DND-41 (cell line): ENCODE measurements at regions not wholly inside any gene's neighbourhood (a gene's known extent, or its start where the extent isn't known, plus 50 kb on each side); places are given as distances from the start of the nearest gene placed in this dataset.

Source experiments
- EZH2 ChIP-seq: IDR thresholded peaks from 3 replicates; pipeline ENCODE4 v1.6.1; 2012; ENCODE audit warnings: borderline replicate concordance, low read depth, mild to moderate bottlenecking, moderate library complexity, low read length, inconsistent platforms; ENCODE audit not compliant: severe bottlenecking
- TF ChIP-seq, protein P1 (sequence below): IDR thresholded peaks from 2 replicates; pipeline ENCODE4 v1.5.1; 2012; ENCODE audit warnings: borderline replicate concordance, low read length, moderate library complexity, mild to moderate bottlenecking; ENCODE audit not compliant: poor library complexity, severe bottlenecking; ENCODE audit errors: extremely low read depth

DNA sequence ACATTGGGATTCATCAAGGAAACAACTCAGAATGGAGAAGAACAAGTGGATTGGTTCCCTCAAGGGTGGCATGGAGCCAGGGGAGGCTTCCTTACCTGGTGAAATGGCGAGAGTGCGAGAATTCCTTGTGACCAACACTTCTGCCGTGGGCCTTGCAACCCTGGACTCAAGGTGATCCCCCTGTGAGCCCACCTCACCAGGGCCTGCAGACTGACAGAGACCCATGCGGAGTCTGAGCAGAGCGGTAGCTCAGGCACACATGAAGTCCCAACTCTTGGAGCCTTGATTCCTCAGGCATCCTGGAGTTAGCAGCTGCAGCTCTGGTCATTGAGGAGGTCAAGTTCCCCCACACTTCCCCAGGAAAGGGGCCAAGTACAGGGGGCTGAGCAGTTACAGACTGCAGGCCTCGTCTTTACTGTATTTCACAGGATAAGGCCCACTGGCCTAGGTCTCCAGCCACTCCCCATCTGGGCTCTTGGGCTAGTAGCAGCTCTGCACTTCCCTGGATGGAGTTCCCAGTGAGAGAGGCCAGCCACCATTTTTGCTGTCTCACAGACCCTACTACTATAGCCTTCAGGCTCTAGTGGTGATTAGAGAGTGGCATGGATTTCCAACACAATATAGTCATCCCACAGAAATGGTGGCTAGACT lies 269.5 kb upstream of the DCBLD2 start:
- TF ChIP-seq, protein P1, sequence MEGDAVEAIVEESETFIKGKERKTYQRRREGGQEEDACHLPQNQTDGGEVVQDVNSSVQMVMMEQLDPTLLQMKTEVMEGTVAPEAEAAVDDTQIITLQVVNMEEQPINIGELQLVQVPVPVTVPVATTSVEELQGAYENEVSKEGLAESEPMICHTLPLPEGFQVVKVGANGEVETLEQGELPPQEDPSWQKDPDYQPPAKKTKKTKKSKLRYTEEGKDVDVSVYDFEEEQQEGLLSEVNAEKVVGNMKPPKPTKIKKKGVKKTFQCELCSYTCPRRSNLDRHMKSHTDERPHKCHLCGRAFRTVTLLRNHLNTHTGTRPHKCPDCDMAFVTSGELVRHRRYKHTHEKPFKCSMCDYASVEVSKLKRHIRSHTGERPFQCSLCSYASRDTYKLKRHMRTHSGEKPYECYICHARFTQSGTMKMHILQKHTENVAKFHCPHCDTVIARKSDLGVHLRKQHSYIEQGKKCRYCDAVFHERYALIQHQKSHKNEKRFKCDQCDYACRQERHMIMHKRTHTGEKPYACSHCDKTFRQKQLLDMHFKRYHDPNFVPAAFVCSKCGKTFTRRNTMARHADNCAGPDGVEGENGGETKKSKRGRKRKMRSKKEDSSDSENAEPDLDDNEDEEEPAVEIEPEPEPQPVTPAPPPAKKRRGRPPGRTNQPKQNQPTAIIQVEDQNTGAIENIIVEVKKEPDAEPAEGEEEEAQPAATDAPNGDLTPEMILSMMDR: no peak
- TF ChIP-seq EZH2: no peak
